GM19395 (cell line): ENCODE measurements at regions not wholly inside any gene's neighbourhood (a gene's known extent, or its start where the extent isn't known, plus 50 kb on each side); places are given as distances from the start of the nearest gene placed in this dataset.

ENCODE experiments used
- ATAC-seq: cut with Tn5 transposase; IDR thresholded peaks from one replicate; pipeline ENCODE4 v1.9.1; 2021; ENCODE audit warnings: mild to moderate bottlenecking, moderate library complexity; ENCODE audit not compliant: unreplicated experiment

DNA sequence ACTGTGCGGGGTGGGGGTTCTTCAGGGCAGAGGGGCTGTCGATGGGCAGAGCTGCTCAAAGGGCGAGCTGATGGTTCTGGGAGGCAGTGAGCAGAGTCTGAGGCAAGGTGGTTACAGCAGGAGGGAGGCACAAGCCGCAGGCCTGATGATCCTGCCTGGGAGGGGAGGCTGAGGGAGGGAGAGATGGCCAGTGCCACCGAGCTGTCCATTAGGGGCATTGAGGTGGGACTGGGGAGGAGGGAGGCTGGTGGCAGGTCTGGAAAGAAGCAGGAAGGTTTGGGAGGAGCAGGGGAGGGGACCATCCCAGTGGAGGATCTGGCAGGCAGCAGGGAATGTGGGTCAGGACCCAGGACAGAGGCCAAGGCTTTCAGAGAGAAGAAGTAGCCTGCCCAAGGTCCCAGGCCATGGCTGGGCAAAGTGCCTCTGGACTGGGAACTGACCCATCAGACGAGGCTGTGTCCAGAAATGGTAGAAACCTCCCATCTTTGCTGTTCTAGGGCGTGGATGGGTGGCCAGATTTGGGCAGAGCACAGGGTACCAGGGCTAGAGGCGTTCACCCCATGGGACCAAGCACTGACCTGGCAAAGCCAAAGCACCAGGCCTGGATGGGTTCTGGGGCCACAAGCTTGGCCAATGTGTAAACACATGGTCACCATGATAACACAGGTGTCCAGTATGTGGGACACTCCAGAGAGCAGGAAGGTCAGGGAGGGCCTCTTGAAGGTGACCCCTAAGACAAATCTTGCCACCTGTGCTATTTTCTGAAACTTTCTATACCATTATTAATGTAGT is 55.5 kb downstream of the INHBB start:
- no peak for ATAC-seq

DNA sequence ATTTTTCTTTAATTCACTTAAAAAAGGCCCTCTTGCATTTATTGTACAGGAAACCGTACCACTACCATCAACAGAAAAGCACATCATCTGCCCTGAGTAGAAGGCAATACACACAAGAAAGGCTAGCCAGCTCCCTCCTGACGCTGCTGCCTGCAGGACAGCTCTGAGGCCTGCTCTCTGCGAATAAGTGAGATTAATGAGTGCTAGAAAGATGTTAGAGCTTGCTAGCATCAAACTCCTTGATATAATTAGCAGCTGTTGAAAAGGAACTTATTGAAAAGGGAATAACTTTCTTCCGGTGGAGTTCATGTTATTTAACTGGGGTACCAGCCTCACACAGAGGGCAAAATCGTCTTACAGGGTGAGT is 56.1 kb downstream of the INHBB start:
- no peak for ATAC-seq

DNA sequence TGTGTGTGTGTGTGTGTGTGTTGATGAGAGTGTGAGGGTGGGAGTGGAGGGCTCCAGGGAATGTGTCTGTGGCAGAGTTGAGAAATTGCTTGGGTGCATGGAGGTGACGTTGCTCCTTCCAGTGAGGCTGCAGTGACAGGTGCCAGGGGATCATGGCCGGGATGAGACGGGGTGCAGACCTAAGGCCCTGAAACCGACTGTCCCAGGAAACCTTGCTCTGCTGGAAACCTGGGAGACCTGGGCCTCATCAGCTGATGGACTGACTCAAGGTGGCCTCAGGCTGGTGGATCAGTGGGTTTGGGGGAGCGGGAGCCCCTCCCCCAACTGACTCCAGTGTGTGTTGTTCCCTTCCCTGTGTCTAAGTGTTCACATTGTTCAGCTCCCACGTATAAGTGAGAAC is 56.6 kb downstream of the INHBB start:
- no peak for ATAC-seq

GRCh38 chr2:120403261-120403660 is 57.3 kb downstream of the INHBB start:
- no peak for ATAC-seq

DNA sequence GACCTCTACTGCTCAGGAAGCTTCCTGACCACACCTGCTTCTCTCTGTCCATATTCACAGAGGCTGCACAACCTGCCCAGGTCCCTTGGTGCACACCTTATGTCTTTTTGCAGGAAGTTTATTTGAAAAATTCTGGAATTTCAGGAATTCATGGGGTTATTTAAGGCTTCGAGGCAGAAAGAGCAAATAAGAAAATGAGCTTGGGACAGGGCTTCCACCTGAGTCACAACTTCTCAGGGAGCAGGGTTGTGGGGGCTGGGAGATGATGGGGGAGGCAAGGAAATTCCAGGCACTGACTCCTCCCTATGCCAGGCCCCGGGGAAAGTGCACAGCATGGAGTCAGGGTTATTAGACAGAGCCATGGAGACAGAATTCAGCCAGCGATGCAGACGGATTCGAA is 57.7 kb downstream of the INHBB start:
- ATAC-seq: no peak

GRCh38 chr2:120404274-120404673 is 58.3 kb downstream of the INHBB start:
- no peak for ATAC-seq

DNA sequence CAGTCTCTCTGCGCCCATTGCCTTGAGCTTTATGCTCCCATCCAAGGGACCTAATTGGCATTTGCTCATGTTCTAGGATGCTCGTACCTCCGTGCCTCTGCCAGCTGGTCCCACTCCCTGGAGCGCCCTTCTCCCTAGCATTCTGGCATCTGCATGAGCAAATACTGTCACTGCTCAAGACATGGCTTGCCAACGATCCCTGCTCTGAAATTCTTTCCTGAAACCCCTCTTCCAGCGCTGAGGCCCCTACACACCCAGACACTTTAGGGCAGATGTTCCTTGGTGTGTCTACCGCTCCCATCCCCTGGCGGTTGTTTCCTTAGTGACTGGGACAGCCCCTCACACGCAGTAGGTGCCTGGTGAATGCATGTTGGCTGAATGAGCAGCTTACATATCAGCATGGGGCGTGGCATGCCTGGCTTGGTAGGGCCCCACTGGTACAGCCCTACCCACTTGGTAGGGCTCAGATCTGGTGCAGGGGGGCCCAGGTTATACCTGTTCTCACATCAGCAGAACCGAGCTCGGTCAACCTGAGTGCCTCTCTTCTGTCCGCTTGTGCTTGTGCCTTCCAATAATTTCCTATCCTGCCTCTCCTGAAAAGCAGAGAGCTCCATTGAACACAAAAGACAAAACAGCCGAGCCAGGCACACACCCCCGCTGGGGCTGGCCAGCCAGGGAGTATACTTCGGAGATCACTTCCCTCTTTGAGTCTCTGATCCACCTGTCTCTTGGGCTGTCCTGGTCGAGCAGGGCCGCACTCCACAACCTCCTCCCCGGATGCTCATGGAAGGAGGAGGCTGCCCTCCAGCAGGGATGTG is 59.2 kb downstream of the INHBB start:
- ATAC-seq: no peak

- no peak for ATAC-seq
Observed at GRCh38 chr2:120405759-120406099, 59.8 kb downstream of the INHBB start.

DNA sequence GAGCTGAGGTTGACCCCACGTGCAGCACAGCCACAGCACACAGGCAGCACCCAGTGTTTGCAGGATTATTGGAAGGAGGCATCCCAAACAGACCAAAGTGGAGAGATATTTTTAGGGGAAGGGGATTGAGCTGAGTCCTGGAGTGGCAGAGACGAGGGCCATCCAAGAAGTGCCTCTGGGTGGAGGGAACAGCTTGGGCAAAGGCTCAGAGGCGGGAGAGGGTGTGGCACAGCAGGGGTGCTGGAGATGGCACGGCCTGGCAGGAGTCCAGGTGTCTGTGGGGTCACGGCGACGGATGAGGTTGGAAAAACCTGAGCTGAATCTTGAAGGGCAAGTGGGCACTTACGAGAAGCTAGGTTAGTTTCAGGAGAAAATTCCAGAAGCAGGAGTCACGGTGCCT is 60.6 kb downstream of the INHBB start:
- ATAC-seq: no peak

- ATAC-seq: no peak
Observed at GRCh38 chr2:120410487-120410886, 64.6 kb downstream of the INHBB start.

- ATAC-seq: no peak
Observed at GRCh38 chr2:120415060-120415459, 69.1 kb downstream of the INHBB start.

- ATAC-seq: no peak
Observed at GRCh38 chr2:120415728-120416509, 70.0 kb downstream of the INHBB start.

- ATAC-seq: no peak
Observed at GRCh38 chr2:120418174-120418787, 72.3 kb downstream of the INHBB start.

DNA sequence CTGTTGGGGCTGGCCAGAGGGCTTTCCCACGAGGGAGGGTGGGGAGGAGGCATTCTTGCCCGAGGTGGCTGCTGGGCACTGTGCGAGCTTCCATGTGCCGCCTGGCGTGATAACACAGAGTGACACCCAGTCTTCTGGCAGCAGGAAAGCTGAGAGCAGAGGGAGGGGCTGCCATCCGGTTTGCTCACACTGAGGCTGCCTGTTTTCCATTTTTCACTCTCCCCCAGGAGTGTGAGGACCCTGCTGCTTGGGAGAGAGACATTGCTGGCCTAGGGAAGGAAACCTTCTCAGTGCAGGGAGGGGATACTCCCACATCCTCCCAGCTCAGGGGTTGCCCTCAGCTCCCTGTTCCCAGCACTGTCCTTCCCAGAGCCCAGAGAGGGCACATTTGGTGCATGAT is 73.1 kb downstream of the INHBB start:
- no peak for ATAC-seq

- no peak for ATAC-seq
Observed at GRCh38 chr2:120419955-120420354, 74.0 kb downstream of the INHBB start.

- ATAC-seq: no peak
Observed at GRCh38 chr2:120421126-120421829, 75.3 kb downstream of the INHBB start.

DNA sequence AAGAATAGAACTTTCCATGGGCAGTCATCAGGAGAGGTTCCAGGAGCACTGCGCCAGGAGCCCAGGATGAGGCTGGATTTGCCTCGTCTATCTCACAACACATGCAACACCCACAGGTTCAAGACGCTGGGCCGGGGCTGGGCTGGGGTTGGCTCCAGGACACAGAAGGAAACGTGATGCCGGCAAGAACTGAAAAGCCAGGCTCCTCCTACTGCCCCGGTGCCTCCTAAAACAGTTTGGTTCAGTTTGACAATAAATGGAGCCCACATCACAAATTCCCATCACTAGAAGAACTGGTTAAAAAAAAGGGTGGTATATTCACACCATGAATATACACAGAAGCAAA is 75.9 kb downstream of the INHBB start:
- ATAC-seq: no peak

DNA sequence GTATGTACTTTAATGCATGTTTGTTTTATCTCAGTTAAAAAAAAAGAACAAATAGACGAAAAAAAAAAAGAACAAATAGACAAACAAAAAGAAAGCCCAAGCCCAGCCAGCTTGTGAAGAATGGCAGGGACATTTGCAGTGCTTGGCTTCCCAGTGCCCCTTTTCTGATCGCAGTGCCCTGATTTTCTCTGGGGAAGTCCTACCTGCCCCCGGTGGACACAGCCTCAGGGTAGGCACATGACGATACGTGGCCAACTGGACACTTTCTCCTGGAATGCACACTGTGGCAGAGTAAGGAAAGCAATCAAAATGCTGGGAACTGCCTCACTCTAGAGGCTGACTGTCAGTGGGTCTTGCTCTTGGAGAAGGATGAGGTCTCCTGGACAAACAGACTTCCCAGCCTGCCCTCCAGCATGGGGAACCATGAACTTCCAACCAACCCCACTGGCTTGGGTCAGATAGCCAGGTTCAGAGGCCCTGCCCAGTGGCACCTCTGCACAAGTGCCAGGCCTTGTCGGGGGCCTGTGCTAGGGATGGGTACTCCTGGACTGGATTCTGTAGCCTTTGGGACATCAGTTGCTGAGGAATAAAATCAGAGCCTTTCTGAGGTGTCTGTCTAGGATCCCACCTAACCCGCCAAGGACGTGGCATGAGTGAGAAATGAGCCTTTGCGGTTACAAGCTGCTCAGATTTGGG is 76.7 kb downstream of the INHBB start:
- no peak for ATAC-seq

GRCh38 chr2:120423167-120423943 is 77.4 kb downstream of the INHBB start:
- no peak for ATAC-seq
